ENCODE measurements at regions not wholly inside any gene's neighbourhood (a gene's known extent, or its start where the extent isn't known, plus 50 kb on each side); places are given as distances from the start of the nearest gene placed in this dataset.

GRCh38 chr10:23870651-23871610 is 338.0 kb upstream of the KIAA1217 start:
- Histone ChIP-seq H3K4me2 (no peak overlapping the region), H3K27me3 (ENCODE audit: insufficient read depth, low read depth) (no peaks in the 10 kb centered on the region), H3K4me3 (no peak overlapping the region), H4K20me1 (ENCODE audit: insufficient read depth) (no peaks in the 10 kb centered on the region), H3K79me2 (ENCODE audit: low read depth) (no peaks in the 10 kb centered on the region), H2AFZ (no peak overlapping the region), H3K9me3 (ENCODE audit: insufficient read depth, low read depth) (no peaks in the 10 kb centered on the region), H3F3A (ENCODE audit: insufficient read depth, low read depth) (no peaks in the 10 kb centered on the region), H3K36me3 (ENCODE audit: low read depth) (no peaks in the 10 kb centered on the region), H3K27ac (no peak overlapping the region), H3K4me1 (replicated peaks; ENCODE audit: insufficient read depth) (no peaks in the 10 kb centered on the region), H3K9me2 (ENCODE audit: insufficient read depth) (no peaks in the 10 kb centered on the region)
- intact Hi-C loops (cut with micrococcal nuclease; ENCODE audit: unreplicated experiment): no loop called here
- POLR2A ChIA-PET (ENCODE audit: unreplicated experiment): no interaction called here
- no peak for TF ChIP-seq CTCF (conservative IDR thresholded peaks at IDR 0.05)
- no peak for TF ChIP-seq EZH2 (IDR thresholded peaks at IDR 0.05; ENCODE audit: low read depth)
- CTCF ChIA-PET: no interaction called here
- BruUV-seq (replicated peaks): no TSS peak
- DNase-seq: no peak

- intact Hi-C loops (cut with micrococcal nuclease; ENCODE audit: unreplicated experiment): no loop called here
- no peak overlapping the region for H2AFZ ChIP-seq
- H3K9me2 ChIP-seq (ENCODE audit: insufficient read depth): no peaks in the 10 kb centered on the region
- no TSS peak for BruUV-seq (replicated peaks)
- no peak overlapping the region for H3K27ac ChIP-seq
- H3K79me2 ChIP-seq (ENCODE audit: low read depth): no peaks in the 10 kb centered on the region
- TF ChIP-seq CTCF (conservative IDR thresholded peaks at IDR 0.05) (no peak), EZH2 (IDR thresholded peaks at IDR 0.05; ENCODE audit: low read depth) (no peak)
- no peaks in the 10 kb centered on the region for H4K20me1 ChIP-seq (ENCODE audit: insufficient read depth)
- no peaks in the 10 kb centered on the region for H3K36me3 ChIP-seq (ENCODE audit: low read depth)
- H3K27me3 ChIP-seq (ENCODE audit: insufficient read depth, low read depth): 0 out of 2 replicates have a peak, but pooled peaks cover 5% of the 10 kb centered on the region
- POLR2A ChIA-PET (ENCODE audit: unreplicated experiment): no interaction called here
- H3K4me1 ChIP-seq (replicated peaks; ENCODE audit: insufficient read depth): no peaks in the 10 kb centered on the region
- CTCF ChIA-PET: interaction anchor here (0.6 kb wide), 1 partner anchor 31 kb away, joined by 3 read pairs; no protein-coding TSS in a partner anchor
- H3K9me3 ChIP-seq (ENCODE audit: insufficient read depth, low read depth): no peaks in the 10 kb centered on the region
- no peaks in the 10 kb centered on the region for H3F3A ChIP-seq (ENCODE audit: insufficient read depth, low read depth)
- H3K4me3 ChIP-seq: no peak overlapping the region
- no peak overlapping the region for H3K4me2 ChIP-seq
- DNase-seq: no peak
These were observed 336.6 kb upstream of the KIAA1217 start for GRCh38 chr10:23872290-23872689.

- ChIA-PET CTCF (no interaction called here), POLR2A (ENCODE audit: unreplicated experiment) (no interaction called here)
- H3K36me3 ChIP-seq (ENCODE audit: low read depth): no peaks in the 10 kb centered on the region
- H3K4me1 ChIP-seq (replicated peaks; ENCODE audit: insufficient read depth): no peaks in the 10 kb centered on the region
- no TSS peak for BruUV-seq (replicated peaks)
- no peak for DNase-seq
- intact Hi-C loops (cut with micrococcal nuclease; ENCODE audit: unreplicated experiment): no loop called here
- no peak overlapping the region for H3K27ac ChIP-seq
- TF ChIP-seq CTCF (conservative IDR thresholded peaks at IDR 0.05): no peak
- TF ChIP-seq EZH2 (IDR thresholded peaks at IDR 0.05; ENCODE audit: low read depth): no peak
- H3K27me3 ChIP-seq (ENCODE audit: insufficient read depth, low read depth): 0 out of 2 replicates have a peak, but pooled peaks cover 15% of the 10 kb centered on the region
- no peaks in the 10 kb centered on the region for H3F3A ChIP-seq (ENCODE audit: insufficient read depth, low read depth)
- no peak overlapping the region for H3K4me2 ChIP-seq
- H2AFZ ChIP-seq: no peak overlapping the region
- H3K79me2 ChIP-seq (ENCODE audit: low read depth): no peaks in the 10 kb centered on the region
- no peaks in the 10 kb centered on the region for H4K20me1 ChIP-seq (ENCODE audit: insufficient read depth)
- H3K9me3 ChIP-seq (ENCODE audit: insufficient read depth, low read depth): no peaks in the 10 kb centered on the region
- no peak overlapping the region for H3K4me3 ChIP-seq
- no peaks in the 10 kb centered on the region for H3K9me2 ChIP-seq (ENCODE audit: insufficient read depth)
These were observed 331.1 kb upstream of the KIAA1217 start for GRCh38 chr10:23877791-23878320.
